SK-N-SH (cell line): ENCODE measurements at regions not wholly inside any gene's neighbourhood (a gene's known extent, or its start where the extent isn't known, plus 50 kb on each side); places are given as distances from the start of the nearest gene placed in this dataset.

Experiments used
- CTCF ChIP-seq: fragments of 200-600 bp; sonication (generic); IDR thresholded peaks from 2 replicates; pipeline ENCODE4 v1.6.1; 2017; ENCODE audit warnings: antibody characterized with exemption, mild to moderate bottlenecking, moderate library complexity
- TAF1 ChIP-seq: IDR thresholded peaks from 2 replicates; pipeline ENCODE4 v1.6.1; 2012; ENCODE audit warnings: low read depth, mild to moderate bottlenecking, low read length, moderate library complexity, borderline replicate concordance
- YY1 ChIP-seq: IDR thresholded peaks from 2 replicates; pipeline ENCODE4 v1.4.0; 2012; ENCODE audit warnings: low read depth, mild to moderate bottlenecking

- TF ChIP-seq CTCF (no peak), TAF1 (no peak), YY1 (no peak)
These were observed 638.8 kb downstream of the ACTR3B start for GRCh38 chr7:153398370-153398769.
